ELR (cell line): ENCODE measurements at regions not wholly inside any gene's neighbourhood (a gene's known extent, or its start where the extent isn't known, plus 50 kb on each side); places are given as distances from the start of the nearest gene placed in this dataset.

ENCODE experiments used
- DNase-seq: peaks from one replicate; pipeline ENCODE4 v3.0.0-alpha.2; 2015; ENCODE audit warnings: low read depth

DNA sequence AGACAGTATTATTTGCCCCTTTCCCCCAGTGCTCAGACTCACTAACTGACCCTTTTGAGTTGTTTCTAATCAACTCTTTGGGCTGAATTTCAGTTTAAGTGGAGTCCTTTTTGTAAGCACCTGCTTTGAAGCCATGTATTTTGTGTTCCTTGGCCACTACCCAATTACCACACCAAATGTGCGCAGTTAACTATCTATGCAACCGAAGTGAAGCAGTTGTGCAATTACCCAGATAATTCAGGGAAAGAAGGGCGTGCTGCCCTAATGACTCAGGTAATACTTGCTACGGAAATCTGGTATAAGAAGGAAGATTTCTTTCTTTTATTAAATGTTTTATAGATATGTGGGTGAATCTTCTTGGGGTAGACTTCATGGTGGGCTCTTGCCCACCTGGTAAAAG, 371.9 kb upstream of the TBL1XR1 start:
- DNase-seq, result no peak

GRCh38 chr3:177569875-177570657, 372.8 kb upstream of the TBL1XR1 start:
- no peak for DNase-seq

- no peak for DNase-seq
These were observed 374.1 kb upstream of the TBL1XR1 start for GRCh38 chr3:177571271-177571943.

DNA sequence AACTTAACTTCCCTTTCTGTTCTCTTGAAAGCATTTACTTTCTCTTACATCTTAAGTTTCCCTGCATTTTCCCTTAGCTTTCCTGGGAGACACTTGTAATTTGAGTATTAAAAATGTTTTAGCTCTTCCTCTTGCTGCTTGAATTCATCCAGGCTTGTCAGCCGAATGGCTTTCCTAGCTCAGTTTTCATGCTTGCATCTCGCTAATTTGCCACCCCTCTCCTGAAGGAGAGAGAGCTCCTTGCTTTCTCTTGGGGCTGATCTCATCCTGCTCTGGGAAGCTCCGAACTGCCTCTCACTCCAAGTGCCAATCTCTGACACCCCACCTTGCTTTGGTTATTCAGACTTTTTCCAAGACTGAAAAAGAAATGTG, 374.6 kb upstream of the TBL1XR1 start:
- DNase-seq, result no peak

- no peak for DNase-seq
These were observed 377.1 kb upstream of the TBL1XR1 start for GRCh38 chr3:177574222-177574856.

DNA sequence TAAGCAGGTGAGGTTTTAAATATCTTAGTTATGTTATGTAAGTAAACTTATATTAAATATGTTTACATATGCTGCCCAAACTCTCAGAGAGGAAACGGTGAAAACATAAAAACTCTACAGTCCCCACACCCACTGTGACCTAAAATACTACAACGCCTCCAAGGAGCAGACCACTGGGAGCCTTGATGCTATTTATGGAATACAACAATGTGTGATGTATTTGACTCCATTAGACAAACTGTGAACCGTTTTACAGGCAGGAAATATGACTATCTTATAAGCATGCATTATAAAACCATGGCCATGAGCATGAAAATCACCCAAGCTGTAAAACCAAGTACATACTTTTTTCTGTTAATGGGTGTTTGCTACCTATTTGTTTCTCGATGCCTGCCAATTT, 379.5 kb upstream of the TBL1XR1 start:
- DNase-seq, result no peak

GRCh38 chr3:177578488-177578887, 381.2 kb upstream of the TBL1XR1 start:
- no peak for DNase-seq

DNA sequence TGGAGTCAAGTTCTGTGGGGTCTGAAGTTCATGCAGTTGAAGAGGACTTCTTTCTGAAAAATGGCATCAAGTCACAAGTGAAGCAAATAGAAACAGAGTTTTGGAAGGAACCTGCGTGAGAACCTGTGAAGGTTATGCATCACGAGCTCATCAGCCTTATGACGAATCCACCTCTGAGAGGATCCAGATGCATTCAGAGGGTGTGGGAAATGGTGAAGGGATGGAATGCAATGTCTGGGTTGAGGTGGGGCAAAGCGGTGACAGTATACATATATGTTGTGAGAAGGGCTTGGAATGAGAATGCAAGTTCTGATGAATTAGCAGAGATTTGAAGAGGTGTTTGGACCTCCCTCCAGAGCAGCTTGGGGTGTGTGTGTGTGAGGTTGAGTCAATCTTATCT, 382.1 kb upstream of the TBL1XR1 start:
- peak; percentile 3 for DNase-seq

GRCh38 chr3:177580437-177580836, 383.2 kb upstream of the TBL1XR1 start:
- DNase-seq, result no peak

DNA sequence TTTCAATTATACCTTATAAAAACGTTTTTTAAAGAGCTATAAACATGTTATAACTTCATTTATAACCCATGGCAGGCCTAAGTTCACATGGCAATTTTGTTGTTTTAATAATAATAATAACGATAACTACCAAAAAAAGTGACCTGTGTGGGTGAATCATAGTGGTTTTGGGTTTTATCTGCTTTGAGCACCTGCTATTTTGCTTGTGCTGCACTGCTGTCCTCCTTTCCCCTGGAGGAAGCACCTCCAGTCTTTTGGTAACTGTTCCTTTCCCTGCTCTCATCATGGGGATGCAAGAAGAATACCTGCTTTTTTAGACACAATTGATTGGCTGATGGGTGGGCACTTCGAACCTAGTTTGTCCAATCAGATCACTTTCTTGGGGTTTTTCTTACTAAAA, 388.0 kb upstream of the TBL1XR1 start:
- DNase-seq, result no peak

DNA sequence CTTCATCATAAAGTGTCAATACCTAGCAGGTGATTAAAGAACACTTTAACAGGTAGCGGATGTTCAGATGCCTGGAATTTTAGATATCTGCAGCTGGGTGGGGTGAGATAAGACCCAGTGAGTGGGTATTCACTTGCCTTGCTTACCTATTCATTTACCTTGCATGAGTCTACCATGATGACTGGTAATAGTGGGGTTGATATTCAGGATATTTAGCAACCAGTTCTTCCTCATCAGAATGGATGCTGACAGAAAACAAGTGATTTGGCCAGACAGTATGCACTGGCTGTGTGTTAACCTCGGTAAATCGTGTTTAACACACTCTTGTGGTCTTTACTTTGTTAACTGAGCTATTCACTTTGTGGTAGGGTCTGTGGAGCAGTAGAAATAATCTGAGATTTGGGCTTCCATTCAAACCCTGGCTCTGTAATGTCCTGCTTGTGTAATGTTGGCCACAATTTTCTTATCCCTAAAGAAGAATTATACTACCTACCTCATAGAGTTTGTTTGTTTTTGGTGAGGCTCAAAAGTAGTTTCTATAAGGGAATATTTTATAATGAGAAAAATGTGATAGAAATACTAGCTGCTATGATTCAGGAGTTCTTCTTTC, 391.9 kb upstream of the TBL1XR1 start:
- no peak for DNase-seq

GRCh38 chr3:177589911-177590381, 392.7 kb upstream of the TBL1XR1 start:
- peak; percentile 63 for DNase-seq

DNA sequence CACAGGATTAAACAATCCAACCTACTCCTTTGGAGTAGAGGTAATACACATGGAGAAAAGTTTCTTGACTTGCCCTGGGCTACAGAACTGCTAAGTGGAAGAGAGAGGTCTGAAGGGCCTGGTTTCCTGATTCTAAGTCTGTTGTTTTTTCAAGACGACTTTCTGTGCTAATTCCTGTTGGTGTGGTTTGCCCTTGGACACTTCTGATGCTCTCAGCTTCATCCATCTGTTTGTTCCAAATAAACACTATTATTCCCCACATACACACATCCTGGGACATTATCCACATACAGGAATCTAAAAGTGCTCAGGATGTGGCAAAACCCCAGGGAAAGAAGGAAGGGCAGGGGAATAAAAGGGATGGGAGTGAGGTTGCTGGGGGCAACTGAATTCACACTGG, 393.5 kb upstream of the TBL1XR1 start:
- DNase-seq, result no peak

DNA sequence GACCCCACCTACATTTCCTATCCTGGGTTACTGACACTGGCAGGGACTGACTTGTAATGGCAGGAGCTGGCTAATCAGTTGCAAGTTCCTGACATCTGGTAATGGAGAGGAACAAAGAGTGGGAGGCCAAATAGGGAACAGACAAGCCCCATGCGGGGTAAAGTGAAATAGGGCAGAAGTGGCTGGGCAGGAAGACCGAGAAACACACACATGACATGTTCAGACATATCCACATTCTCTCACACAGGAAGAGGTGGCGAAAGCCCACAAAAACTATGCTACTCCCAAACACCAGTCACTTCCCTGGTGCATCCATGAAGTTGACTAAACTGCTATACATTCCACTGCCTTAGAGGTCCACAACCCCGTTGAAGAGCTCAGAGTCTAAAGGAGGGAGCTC, 394.1 kb upstream of the TBL1XR1 start:
- no peak for DNase-seq

DNA sequence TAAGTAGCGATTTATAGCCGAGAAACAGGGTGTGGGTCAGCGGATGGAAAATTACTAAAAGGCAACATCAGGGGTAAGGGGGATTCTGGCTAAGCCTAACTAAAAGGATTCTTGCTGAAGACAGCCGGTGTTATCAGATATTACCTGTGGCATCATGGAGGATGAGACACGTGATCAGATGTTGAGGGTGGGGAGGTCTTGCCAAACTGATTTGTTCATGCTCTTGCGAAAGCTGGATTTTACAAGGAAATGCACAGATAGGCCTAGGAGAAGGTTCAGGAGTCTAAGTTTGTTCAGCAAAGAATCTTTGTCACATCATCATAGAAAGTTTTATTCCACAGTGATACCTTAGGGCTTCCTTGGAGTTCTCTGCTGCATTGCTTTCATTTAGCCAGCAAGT, 396.8 kb upstream of the TBL1XR1 start:
- no peak for DNase-seq

GRCh38 chr3:177595530-177596188, 398.4 kb upstream of the TBL1XR1 start:
- peak; percentile 36 for DNase-seq

DNA sequence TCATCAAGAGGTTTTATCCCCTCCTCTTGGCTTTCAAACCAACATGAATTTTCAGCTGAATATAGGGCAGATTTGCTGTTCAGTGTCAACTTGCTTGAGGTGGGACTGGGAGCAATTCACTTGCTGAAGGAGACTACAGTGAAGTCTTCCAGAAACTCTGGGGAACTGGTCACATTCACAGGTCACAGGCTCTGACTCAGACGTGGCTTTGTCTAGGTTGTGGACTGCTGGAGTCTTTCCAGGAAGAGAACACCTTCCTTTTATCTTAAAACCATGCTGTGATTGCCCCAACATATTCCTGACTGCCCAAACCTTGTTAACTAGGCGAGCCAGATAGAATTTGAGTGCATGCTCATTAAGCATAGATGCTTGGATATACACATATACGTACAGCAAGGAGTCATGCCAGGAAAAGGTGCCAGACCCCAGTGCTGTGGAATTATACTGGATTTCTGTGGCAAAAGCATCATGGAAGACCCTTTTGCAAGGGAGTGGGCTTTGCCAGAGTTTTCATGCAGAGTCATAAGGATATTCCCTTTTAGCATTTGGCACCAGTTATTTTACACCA, 399.1 kb upstream of the TBL1XR1 start:
- DNase-seq, result peak; percentile 13

GRCh38 chr3:177596816-177597271, 399.6 kb upstream of the TBL1XR1 start:
- DNase-seq, result no peak

- DNase-seq, result peak; percentile 23
These were observed 400.2 kb upstream of the TBL1XR1 start for GRCh38 chr3:177597311-177598096.

DNA sequence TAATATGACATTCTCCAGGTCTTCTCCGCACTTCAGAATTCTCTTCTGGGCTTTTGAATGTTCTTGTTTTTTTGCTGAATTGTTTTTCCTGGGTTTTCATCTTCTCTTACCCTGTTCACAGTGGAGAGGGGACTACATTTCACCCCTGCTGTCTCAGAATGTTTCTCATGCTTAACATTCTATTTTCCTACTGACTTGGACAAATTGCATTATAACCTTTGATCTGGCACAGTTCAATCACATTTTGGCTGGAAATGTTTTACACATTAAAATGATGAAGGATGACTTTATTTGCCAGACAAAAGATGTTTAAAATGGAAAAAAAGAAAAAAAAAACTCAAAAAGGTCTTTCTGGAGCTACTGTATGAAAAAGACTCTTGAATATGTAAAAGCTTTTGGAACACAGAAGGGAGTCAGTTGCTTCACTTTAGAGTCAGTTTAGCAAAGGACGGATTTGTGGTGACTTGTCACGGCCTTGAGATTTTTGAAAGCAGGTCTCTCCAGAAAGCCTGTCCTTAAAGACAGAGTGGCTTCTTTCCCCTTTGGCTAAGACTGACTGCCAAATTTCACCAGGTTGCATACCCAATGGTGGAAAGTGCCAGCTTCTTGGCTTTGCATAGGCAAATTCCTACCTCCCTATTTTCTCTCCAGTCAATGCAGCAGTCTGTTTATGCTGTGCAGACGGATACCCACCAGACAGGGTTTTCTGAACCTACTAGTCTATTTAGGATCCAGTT, 401.0 kb upstream of the TBL1XR1 start:
- no peak for DNase-seq
